GM18861 (cell line): ENCODE measurements at regions not wholly inside any gene's neighbourhood (a gene's known extent, or its start where the extent isn't known, plus 50 kb on each side); places are given as distances from the start of the nearest gene placed in this dataset.
A peak's percentile ranks its signal among the peaks of the same experiment; 100 is the strongest.

Source experiments
- ATAC-seq: cut with Tn5 transposase; IDR thresholded peaks from one replicate; pipeline ENCODE4 v1.9.1; 2021; ENCODE audit not compliant: unreplicated experiment

- ATAC-seq = no peak
These were observed 132.1 kb upstream of the BLID start for GRCh38 chr11:122248131-122248530.

- ATAC-seq = no peak
These were observed 130.9 kb upstream of the BLID start for GRCh38 chr11:122246874-122247273.

GRCh38 chr11:122242731-122243130, 126.7 kb upstream of the BLID start:
- no peak for ATAC-seq

- no peak for ATAC-seq
These were observed 125.6 kb upstream of the BLID start for GRCh38 chr11:122241566-122241965.

GRCh38 chr11:122240638-122241037, 124.6 kb upstream of the BLID start:
- ATAC-seq = no peak

- ATAC-seq = no peak
These were observed 119.6 kb upstream of the BLID start for GRCh38 chr11:122235615-122236014.

GRCh38 chr11:122234780-122235179, 118.8 kb upstream of the BLID start:
- ATAC-seq = no peak

GRCh38 chr11:122234257-122234656, 118.2 kb upstream of the BLID start:
- ATAC-seq = no peak

- ATAC-seq = no peak
These were observed 117.0 kb upstream of the BLID start for GRCh38 chr11:122232985-122233384.

GRCh38 chr11:122230385-122230755, 114.4 kb upstream of the BLID start:
- no peak for ATAC-seq

GRCh38 chr11:122229481-122230384, 113.7 kb upstream of the BLID start:
- no peak for ATAC-seq

- no peak for ATAC-seq
These were observed 113.1 kb upstream of the BLID start for GRCh38 chr11:122229078-122229477.

GRCh38 chr11:122226810-122227379, 110.9 kb upstream of the BLID start:
- no peak for ATAC-seq

GRCh38 chr11:122224867-122225266, 108.9 kb upstream of the BLID start:
- ATAC-seq = no peak

- ATAC-seq = no peak
These were observed 104.3 kb upstream of the BLID start for GRCh38 chr11:122220321-122220720.

GRCh38 chr11:122219791-122220190, 103.8 kb upstream of the BLID start:
- no peak for ATAC-seq

GRCh38 chr11:122215244-122215992, 99.4 kb upstream of the BLID start:
- peak; percentile 63 for ATAC-seq

GRCh38 chr11:122214567-122214966, 98.6 kb upstream of the BLID start:
- ATAC-seq = no peak

- ATAC-seq = no peak
These were observed 98.1 kb upstream of the BLID start for GRCh38 chr11:122214080-122214479.

GRCh38 chr11:122213171-122213570, 97.2 kb upstream of the BLID start:
- ATAC-seq = no peak

GRCh38 chr11:122210367-122210997, 94.5 kb upstream of the BLID start:
- ATAC-seq = no peak
